ENCODE measurements at regions not wholly inside any gene's neighbourhood (a gene's known extent, or its start where the extent isn't known, plus 50 kb on each side); places are given as distances from the start of the nearest gene placed in this dataset.
A peak's percentile ranks its signal among the peaks of the same experiment; 100 is the strongest.

DNA sequence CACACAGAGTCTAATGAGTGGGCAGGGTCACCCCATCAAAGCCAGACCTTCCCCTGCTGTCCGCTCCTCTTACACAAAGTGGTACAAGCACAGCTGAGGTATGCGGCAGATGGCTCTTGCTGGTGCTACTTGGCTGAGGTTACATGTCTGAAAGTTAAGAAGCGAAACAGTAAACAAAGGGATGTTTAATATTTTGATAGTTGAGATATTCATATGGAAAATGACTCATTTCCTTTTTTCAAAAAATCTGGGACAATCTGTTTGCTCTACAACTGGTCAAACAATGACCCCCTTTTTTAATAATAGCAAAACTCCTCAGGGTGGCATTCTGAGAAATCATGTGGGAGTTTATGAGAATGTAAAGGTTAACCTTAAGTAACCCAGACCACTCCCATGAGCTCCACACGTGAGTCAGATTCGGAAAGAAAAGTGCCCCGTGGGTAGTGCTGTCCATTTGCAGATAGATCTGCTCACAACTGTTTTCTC lies 245.3 kb downstream of the TBXT start:
- Mint-ChIP-seq H3K4me3 (ENCODE audit: unreplicated experiment) (no peak overlapping the region), H3K4me1 (ENCODE audit: low read depth, unreplicated experiment) (no peaks in the 10 kb centered on the region), H3K36me3 (ENCODE audit: low read depth, unreplicated experiment) (no peaks in the 10 kb centered on the region), H3K27ac (ENCODE audit: unreplicated experiment) (no peak overlapping the region), H3K27me3 (ENCODE audit: low read depth, unreplicated experiment) (peaks cover 3% of the 10 kb centered on the region), H3K9me3 (ENCODE audit: unreplicated experiment) (no peaks in the 10 kb centered on the region)
- H3K27me3 ChIP-seq (ENCODE audit: insufficient read depth, low read length) = no peaks in the 10 kb centered on the region
- TF ChIP-seq, protein P1, sequence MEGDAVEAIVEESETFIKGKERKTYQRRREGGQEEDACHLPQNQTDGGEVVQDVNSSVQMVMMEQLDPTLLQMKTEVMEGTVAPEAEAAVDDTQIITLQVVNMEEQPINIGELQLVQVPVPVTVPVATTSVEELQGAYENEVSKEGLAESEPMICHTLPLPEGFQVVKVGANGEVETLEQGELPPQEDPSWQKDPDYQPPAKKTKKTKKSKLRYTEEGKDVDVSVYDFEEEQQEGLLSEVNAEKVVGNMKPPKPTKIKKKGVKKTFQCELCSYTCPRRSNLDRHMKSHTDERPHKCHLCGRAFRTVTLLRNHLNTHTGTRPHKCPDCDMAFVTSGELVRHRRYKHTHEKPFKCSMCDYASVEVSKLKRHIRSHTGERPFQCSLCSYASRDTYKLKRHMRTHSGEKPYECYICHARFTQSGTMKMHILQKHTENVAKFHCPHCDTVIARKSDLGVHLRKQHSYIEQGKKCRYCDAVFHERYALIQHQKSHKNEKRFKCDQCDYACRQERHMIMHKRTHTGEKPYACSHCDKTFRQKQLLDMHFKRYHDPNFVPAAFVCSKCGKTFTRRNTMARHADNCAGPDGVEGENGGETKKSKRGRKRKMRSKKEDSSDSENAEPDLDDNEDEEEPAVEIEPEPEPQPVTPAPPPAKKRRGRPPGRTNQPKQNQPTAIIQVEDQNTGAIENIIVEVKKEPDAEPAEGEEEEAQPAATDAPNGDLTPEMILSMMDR (IDR thresholded peaks at IDR 0.05; ENCODE audit: insufficient read depth, low read depth, low read length) = no peak
- TF ChIP-seq EZH2 (IDR thresholded peaks at IDR 0.05; ENCODE audit: insufficient read depth, low read length) = no peak
- no peak overlapping the region for H2AFZ ChIP-seq (ENCODE audit: low read depth, low read length)
- H3K36me3 ChIP-seq (ENCODE audit: insufficient read depth, low read length) = no peaks in the 10 kb centered on the region
- no peaks in the 10 kb centered on the region for H3K79me2 ChIP-seq (ENCODE audit: insufficient read depth, low read length)
- no peak overlapping the region for H3K9ac ChIP-seq (ENCODE audit: low read length)
- no peak for FAIRE-seq
- peak overlapping the region; percentile 21 for H3K4me2 ChIP-seq (ENCODE audit: low read length)
- DNase-seq (ENCODE audit: low read depth) = peak; percentile 16
- no peaks in the 10 kb centered on the region for H3K9me3 ChIP-seq (ENCODE audit: insufficient read depth, low read depth, low read length)
- H4K20me1 ChIP-seq (ENCODE audit: insufficient read depth, low read length) = no peaks in the 10 kb centered on the region
- H3K4me1 ChIP-seq (ENCODE audit: insufficient read depth, low read length) = no peaks in the 10 kb centered on the region
- H3K4me3 ChIP-seq (ENCODE audit: insufficient read depth, low read depth, low read length) = no peak overlapping the region
- no peak overlapping the region for H3K27ac ChIP-seq (ENCODE audit: low read depth, low read length)

DNA sequence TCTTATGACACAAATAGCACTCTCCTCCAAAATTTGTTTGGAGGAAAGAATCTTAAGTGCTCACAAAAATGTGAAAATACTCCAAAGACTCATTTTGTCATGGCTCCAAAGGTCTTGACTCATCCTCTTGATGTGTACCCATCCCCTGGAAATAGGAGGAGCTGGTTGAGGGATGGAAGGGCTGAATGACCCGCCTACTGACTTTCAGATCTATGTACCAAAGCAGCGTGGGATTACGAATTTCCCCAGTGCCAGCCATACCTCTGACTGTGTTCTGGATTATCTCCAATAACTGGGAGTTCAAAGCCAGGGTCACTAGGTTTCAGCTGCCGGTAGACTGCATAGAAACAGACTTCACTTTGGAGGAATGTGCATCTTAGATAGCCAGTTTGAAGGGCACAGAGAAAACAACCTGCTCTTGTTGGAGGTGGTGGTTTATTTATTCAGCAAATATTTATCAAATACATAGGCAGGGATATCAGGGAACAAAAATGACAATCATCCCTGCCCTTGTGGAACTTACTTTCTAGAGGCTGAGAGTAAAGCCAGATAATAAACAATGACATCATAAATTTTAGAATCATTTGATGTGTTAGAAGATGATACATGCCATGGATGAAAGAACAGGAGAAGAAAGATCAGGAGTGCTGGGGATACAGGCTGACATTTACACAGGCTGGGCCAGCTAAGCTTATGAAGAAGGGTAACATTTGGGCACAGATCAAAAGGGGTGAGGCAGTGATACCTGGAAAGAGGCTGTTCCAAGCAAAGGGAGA lies 246.6 kb downstream of the TBXT start:
- no peak overlapping the region for H3K4me3 ChIP-seq (ENCODE audit: insufficient read depth, low read depth, low read length)
- FAIRE-seq (no peak), DNase-seq (ENCODE audit: low read depth) (no peak)
- no peak overlapping the region for H2AFZ ChIP-seq (ENCODE audit: low read depth, low read length)
- no peaks in the 10 kb centered on the region for H3K9me3 ChIP-seq (ENCODE audit: insufficient read depth, low read depth, low read length)
- TF ChIP-seq EZH2 (IDR thresholded peaks at IDR 0.05; ENCODE audit: insufficient read depth, low read length) = no peak
- TF ChIP-seq, protein P1 (IDR thresholded peaks at IDR 0.05; ENCODE audit: insufficient read depth, low read depth, low read length) = no peak
- Mint-ChIP-seq H3K4me1 (ENCODE audit: low read depth, unreplicated experiment) (no peaks in the 10 kb centered on the region), H3K4me3 (ENCODE audit: unreplicated experiment) (no peak overlapping the region), H3K9me3 (ENCODE audit: unreplicated experiment) (no peaks in the 10 kb centered on the region), H3K36me3 (ENCODE audit: low read depth, unreplicated experiment) (no peaks in the 10 kb centered on the region), H3K27me3 (ENCODE audit: low read depth, unreplicated experiment) (peaks cover 10% of the 10 kb centered on the region), H3K27ac (ENCODE audit: unreplicated experiment) (no peak overlapping the region)
- H3K27me3 ChIP-seq (ENCODE audit: insufficient read depth, low read length) = no peaks in the 10 kb centered on the region
- no peaks in the 10 kb centered on the region for H4K20me1 ChIP-seq (ENCODE audit: insufficient read depth, low read length)
- no peak overlapping the region for H3K4me2 ChIP-seq (ENCODE audit: low read length)
- H3K4me1 ChIP-seq (ENCODE audit: insufficient read depth, low read length) = no peaks in the 10 kb centered on the region
- H3K79me2 ChIP-seq (ENCODE audit: insufficient read depth, low read length) = no peaks in the 10 kb centered on the region
- no peak overlapping the region for H3K27ac ChIP-seq (ENCODE audit: low read depth, low read length)
- H3K36me3 ChIP-seq (ENCODE audit: insufficient read depth, low read length) = no peaks in the 10 kb centered on the region
- H3K9ac ChIP-seq (ENCODE audit: low read length) = no peak overlapping the region

DNA sequence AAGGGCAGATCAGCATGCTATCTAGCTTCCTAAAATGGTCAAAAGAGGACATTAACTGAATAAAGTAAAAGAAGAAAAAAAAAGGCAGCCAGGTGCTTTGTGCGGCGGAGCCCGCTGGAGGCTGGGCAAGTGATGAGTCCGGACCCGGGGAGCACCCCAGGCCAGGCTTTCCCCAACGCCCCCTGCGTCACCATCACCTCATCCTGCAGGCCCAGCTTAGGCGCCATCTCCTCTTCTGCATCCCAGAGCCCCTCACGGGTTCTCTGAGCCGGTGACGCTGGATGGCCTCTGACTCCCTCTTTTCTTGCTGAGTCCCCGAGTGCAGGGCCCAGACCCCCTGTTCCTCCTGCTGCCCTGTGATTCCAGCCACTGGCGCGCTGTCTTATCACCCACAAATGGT lies 250.1 kb downstream of the TBXT start:
- TF ChIP-seq EZH2 (IDR thresholded peaks at IDR 0.05; ENCODE audit: insufficient read depth, low read length) = no peak
- TF ChIP-seq, protein P1 (IDR thresholded peaks at IDR 0.05; ENCODE audit: insufficient read depth, low read depth, low read length) = no peak
- DNase-seq (ENCODE audit: low read depth) = no peak
- Mint-ChIP-seq H3K4me1 (ENCODE audit: low read depth, unreplicated experiment) (no peaks in the 10 kb centered on the region), H3K27ac (ENCODE audit: unreplicated experiment) (no peak overlapping the region), H3K4me3 (ENCODE audit: unreplicated experiment) (no peak overlapping the region), H3K27me3 (ENCODE audit: low read depth, unreplicated experiment) (peaks cover 12% of the 10 kb centered on the region), H3K36me3 (ENCODE audit: low read depth, unreplicated experiment) (no peaks in the 10 kb centered on the region), H3K9me3 (ENCODE audit: unreplicated experiment) (no peaks in the 10 kb centered on the region)
- no peaks in the 10 kb centered on the region for H3K36me3 ChIP-seq (ENCODE audit: insufficient read depth, low read length)
- no peaks in the 10 kb centered on the region for H3K27me3 ChIP-seq (ENCODE audit: insufficient read depth, low read length)
- H2AFZ ChIP-seq (ENCODE audit: low read depth, low read length) = no peak overlapping the region
- H3K4me3 ChIP-seq (ENCODE audit: insufficient read depth, low read depth, low read length) = no peak overlapping the region
- no peaks in the 10 kb centered on the region for H4K20me1 ChIP-seq (ENCODE audit: insufficient read depth, low read length)
- H3K27ac ChIP-seq (ENCODE audit: low read depth, low read length) = no peak overlapping the region
- no peak for FAIRE-seq
- no peaks in the 10 kb centered on the region for H3K79me2 ChIP-seq (ENCODE audit: insufficient read depth, low read length)
- H3K9me3 ChIP-seq (ENCODE audit: insufficient read depth, low read depth, low read length) = no peaks in the 10 kb centered on the region
- H3K9ac ChIP-seq (ENCODE audit: low read length) = no peak overlapping the region
- H3K4me2 ChIP-seq (ENCODE audit: low read length) = no peak overlapping the region
- H3K4me1 ChIP-seq (ENCODE audit: insufficient read depth, low read length) = no peaks in the 10 kb centered on the region
